ENCODE measurements at regions not wholly inside any gene's neighbourhood (a gene's known extent, or its start where the extent isn't known, plus 50 kb on each side); places are given as distances from the start of the nearest gene placed in this dataset.

GRCh38 chr5:3391210-3391609, 204.4 kb upstream of the IRX1 start:
- 68 to 79% methylated on average over 7 of the region's 7 CpGs for WGBS, 2 donors
- H3K4me1 ChIP-seq: no peaks in the 10 kb centered on the region
- TF ChIP-seq EP300 (IDR thresholded peaks at IDR 0.05) (no peak), POLR2AphosphoS5 (IDR thresholded peaks at IDR 0.05) (no peak), CTCF (IDR thresholded peaks at IDR 0.05) (no peak), POLR2A (IDR thresholded peaks at IDR 0.05) (no peak)
- H3K9me3 ChIP-seq: no peaks in the 10 kb centered on the region
- intact Hi-C loops (cut with DNase I): no loop called here
- peaks cover 0 to 4% (median 0%) of the 10 kb centered on the region in 3 donors for H3K27me3 ChIP-seq
- H3K4me3 ChIP-seq: no peak overlapping the region
- no peak for DNase-seq
- no peaks in the 10 kb centered on the region for H3K36me3 ChIP-seq
- H3K27ac ChIP-seq: no peak overlapping the region

- H3K4me3 ChIP-seq: no peak overlapping the region
- DNase-seq: no peak
- no peak for TF ChIP-seq POLR2AphosphoS5 (IDR thresholded peaks at IDR 0.05)
- TF ChIP-seq POLR2A (IDR thresholded peaks at IDR 0.05): no peak
- no peak for TF ChIP-seq EP300 (IDR thresholded peaks at IDR 0.05)
- no peak for TF ChIP-seq CTCF (IDR thresholded peaks at IDR 0.05)
- H3K9me3 ChIP-seq: no peaks in the 10 kb centered on the region
- WGBS, 2 donors: 78 to 85% methylated on average over 11 of the region's 11 CpGs
- intact Hi-C loops (cut with DNase I): no loop called here
- H3K27me3 ChIP-seq: peaks cover 0 to 4% (median 0%) of the 10 kb centered on the region in 3 donors
- H3K27ac ChIP-seq: no peak overlapping the region
- H3K36me3 ChIP-seq: no peaks in the 10 kb centered on the region
- H3K4me1 ChIP-seq: no peaks in the 10 kb centered on the region
Observed at GRCh38 chr5:3389471-3390026, 206.1 kb upstream of the IRX1 start.

- WGBS, 2 donors: 82 to 88% methylated on average over 17 of the region's 17 CpGs
- Histone ChIP-seq H3K27ac (no peak overlapping the region), H3K9me3 (no peaks in the 10 kb centered on the region), H3K4me1 (no peaks in the 10 kb centered on the region), H3K27me3 (peaks cover 0 to 4% (median 0%) of the 10 kb centered on the region in 3 donors), H3K4me3 (no peak overlapping the region), H3K36me3 (no peaks in the 10 kb centered on the region)
- no peak for TF ChIP-seq POLR2AphosphoS5 (IDR thresholded peaks at IDR 0.05)
- no peak for TF ChIP-seq CTCF (IDR thresholded peaks at IDR 0.05)
- no peak for TF ChIP-seq POLR2A (IDR thresholded peaks at IDR 0.05)
- TF ChIP-seq EP300 (IDR thresholded peaks at IDR 0.05): no peak
- intact Hi-C loops (cut with DNase I): no loop called here
- no peak for DNase-seq
Observed at GRCh38 chr5:3386637-3387036, 209.0 kb upstream of the IRX1 start.

GRCh38 chr5:3385991-3386519, 209.6 kb upstream of the IRX1 start:
- WGBS, 2 donors: 65 to 69% methylated on average over 16 of the region's 16 CpGs
- no peak for DNase-seq
- intact Hi-C loops (cut with DNase I): no loop called here
- Histone ChIP-seq H3K4me3 (no peak overlapping the region), H3K36me3 (no peaks in the 10 kb centered on the region), H3K9me3 (no peaks in the 10 kb centered on the region), H3K27ac (no peak overlapping the region), H3K27me3 (no peaks in the 10 kb centered on the region), H3K4me1 (no peaks in the 10 kb centered on the region)
- TF ChIP-seq EP300 (IDR thresholded peaks at IDR 0.05): no peak
- no peak for TF ChIP-seq POLR2A (IDR thresholded peaks at IDR 0.05)
- no peak for TF ChIP-seq CTCF (IDR thresholded peaks at IDR 0.05)
- TF ChIP-seq POLR2AphosphoS5 (IDR thresholded peaks at IDR 0.05): no peak

- WGBS, 2 donors: 89 to 91% methylated on average over 7 of the region's 7 CpGs
- intact Hi-C loops (cut with DNase I): no loop called here
Observed at GRCh38 chr5:3384531-3384930, 211.1 kb upstream of the IRX1 start.

More at GRCh38 chr5:3384531-3384930, 211.1 kb upstream of the IRX1 start:
- H3K4me1 ChIP-seq: no peaks in the 10 kb centered on the region
- DNase-seq: no peak
- TF ChIP-seq POLR2A (IDR thresholded peaks at IDR 0.05): no peak
- no peak for TF ChIP-seq POLR2AphosphoS5 (IDR thresholded peaks at IDR 0.05)
- TF ChIP-seq EP300 (IDR thresholded peaks at IDR 0.05): no peak
- no peak for TF ChIP-seq CTCF (IDR thresholded peaks at IDR 0.05)
- H3K36me3 ChIP-seq: no peaks in the 10 kb centered on the region
- H3K9me3 ChIP-seq: no peaks in the 10 kb centered on the region
- no peak overlapping the region for H3K4me3 ChIP-seq
- no peaks in the 10 kb centered on the region for H3K27me3 ChIP-seq
- H3K27ac ChIP-seq: no peak overlapping the region

All from sigmoid colon (tissue), 6 donors.